HL-60 (cell line): ENCODE measurements at regions not wholly inside any gene's neighbourhood (a gene's known extent, or its start where the extent isn't known, plus 50 kb on each side); places are given as distances from the start of the nearest gene placed in this dataset.

ENCODE experiments used
- DNase-seq, 2 experiments: peaks; one replicate each; pipeline ENCODE4 v3.0.0-alpha.2; 2010 to 2020; ENCODE audit warnings: low read depth in 1 of 2, low spot score in 1 of 2
- H3K27ac ChIP-seq: fragments of 250-450 bp; sonication (Bioruptor Pico); replicated peaks from 2 replicates; pipeline ENCODE4 v1.5.1; 2020; ENCODE audit warnings: mild to moderate bottlenecking, moderate library complexity
- H3K27me3 ChIP-seq: fragments of 250-450 bp; sonication (Bioruptor Pico); 2 replicates; pipeline ENCODE4 v1.5.1; 2021; ENCODE audit warnings: mild to moderate bottlenecking, moderate library complexity; ENCODE audit not compliant: insufficient read depth, poor library complexity, severe bottlenecking
- H3K4me3 ChIP-seq: replicated peaks from 2 replicates; pipeline ENCODE4 v1.5.1; 2011; ENCODE audit warnings: mild to moderate bottlenecking, control low read depth, low read length; ENCODE audit not compliant: insufficient read depth
- CTCF ChIP-seq: IDR thresholded peaks from one replicate; pipeline ENCODE4 v1.5.1; 2011; ENCODE audit warnings: low read length, control low read depth, inconsistent platforms; ENCODE audit not compliant: insufficient read depth
- GABPA ChIP-seq: IDR thresholded peaks from 2 replicates; pipeline ENCODE4 v1.6.1; 2012; ENCODE audit warnings: low read depth
- POLR2AphosphoS5 ChIP-seq: IDR thresholded peaks from 2 replicates; pipeline ENCODE4 v1.6.1; 2012; ENCODE audit warnings: low read depth
- REST ChIP-seq: IDR thresholded peaks from 2 replicates; pipeline ENCODE4 v1.6.1; 2012; ENCODE audit warnings: low read depth; ENCODE audit not compliant: insufficient replicate concordance
- SPI1 ChIP-seq: IDR thresholded peaks from 2 replicates; pipeline ENCODE4 v1.6.1; 2012; ENCODE audit warnings: low read depth, mild to moderate bottlenecking, borderline replicate concordance

- TF ChIP-seq POLR2AphosphoS5 (no peak), SPI1 (no peak), CTCF (no peak), REST (no peak), GABPA (no peak)
- H3K4me3 ChIP-seq, result no peak overlapping the region
- DNase-seq, result no peak
- H3K27me3 ChIP-seq, result no peaks in the 10 kb centered on the region
- no peak overlapping the region for H3K27ac ChIP-seq
Measured at GRCh38 chr6:9208966-9209365, 773.6 kb upstream of the SLC35B3 start.

GRCh38 chr6:9205645-9206044 lies 770.3 kb upstream of the SLC35B3 start:
- no peak for DNase-seq
- no peak overlapping the region for H3K27ac ChIP-seq

GRCh38 chr6:9204171-9204570 lies 768.8 kb upstream of the SLC35B3 start:
- Histone ChIP-seq H3K4me3 (no peak overlapping the region), H3K27ac (no peak overlapping the region), H3K27me3 (no peaks in the 10 kb centered on the region)
- no peak for DNase-seq
- TF ChIP-seq REST, result no peak
- TF ChIP-seq POLR2AphosphoS5, result no peak

More at GRCh38 chr6:9205645-9206044, 770.3 kb upstream of the SLC35B3 start:
- TF ChIP-seq SPI1, result no peak
- no peak for TF ChIP-seq POLR2AphosphoS5
- no peak for TF ChIP-seq CTCF
- TF ChIP-seq GABPA, result no peak
- no peak for TF ChIP-seq REST
- H3K4me3 ChIP-seq, result no peak overlapping the region
- no peaks in the 10 kb centered on the region for H3K27me3 ChIP-seq

GRCh38 chr6:9200712-9201111 lies 765.4 kb upstream of the SLC35B3 start:
- no peak for TF ChIP-seq POLR2AphosphoS5
- TF ChIP-seq GABPA, result no peak
- TF ChIP-seq SPI1, result no peak
- TF ChIP-seq CTCF, result no peak
- Histone ChIP-seq H3K27me3 (no peaks in the 10 kb centered on the region), H3K27ac (no peak overlapping the region), H3K4me3 (no peak overlapping the region)
- DNase-seq, result no peak
